ENCODE measurements at regions not wholly inside any gene's neighbourhood (a gene's known extent, or its start where the extent isn't known, plus 50 kb on each side); places are given as distances from the start of the nearest gene placed in this dataset.

DNA sequence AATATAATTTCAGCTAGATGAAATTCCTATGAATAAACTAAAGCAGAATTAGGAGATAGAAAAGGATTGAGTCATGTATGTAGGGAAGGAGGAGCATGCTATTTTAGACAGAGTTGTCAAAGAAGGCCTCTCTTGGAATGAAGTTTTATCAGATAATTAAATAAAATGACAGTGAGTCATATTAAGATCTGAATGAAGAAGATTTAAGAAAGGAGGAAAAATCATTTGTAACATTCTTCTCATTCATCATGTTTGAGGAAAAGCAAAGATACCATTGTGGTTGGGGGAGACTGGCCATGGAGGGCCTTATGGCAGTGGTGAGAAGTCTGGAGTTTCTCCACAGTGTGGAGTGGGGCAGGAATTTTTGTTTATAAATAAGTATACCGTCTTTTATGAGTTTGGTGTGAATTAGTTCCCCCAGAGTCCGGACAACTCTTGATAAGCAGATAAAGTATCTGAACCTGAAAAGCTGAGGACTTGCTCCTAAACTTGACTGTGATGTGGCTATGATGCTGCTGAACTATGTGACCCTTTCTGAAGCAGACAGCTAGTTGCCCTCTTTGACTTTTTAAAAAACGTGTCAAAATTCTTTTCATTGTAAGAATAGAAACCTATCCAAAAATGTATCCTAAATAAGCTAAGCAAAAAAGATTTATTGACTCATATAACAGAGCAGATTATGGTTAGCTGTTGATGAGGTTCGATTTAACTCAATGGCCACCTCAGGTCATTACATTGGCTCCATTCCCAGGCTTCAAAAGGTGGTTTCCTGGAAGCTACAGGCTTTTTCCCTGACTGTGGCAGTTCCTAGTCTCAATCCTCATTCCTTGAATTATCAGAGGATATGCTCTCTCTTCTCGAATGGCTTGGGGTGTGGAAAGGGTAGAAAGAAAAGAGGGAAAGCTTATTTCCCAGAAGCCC lies 90.8 kb downstream of the LHX9 start:
- no peaks in the 10 kb centered on the region for H3K79me2 ChIP-seq (ENCODE audit: control insufficient read depth, insufficient read depth, low read length)
- no peak for TF ChIP-seq ZNF668 (CRISPR knock-in tag; IDR thresholded peaks at IDR 0.05)
- TF ChIP-seq TFAP4 (CRISPR knock-in tag; IDR thresholded peaks at IDR 0.05; ENCODE audit: borderline replicate concordance), result no peak
- no peak for TF ChIP-seq POLR2H (tag; IDR thresholded peaks at IDR 0.05; ENCODE audit: low read depth)
- TF ChIP-seq CBFB (CRISPR knock-in tag; IDR thresholded peaks at IDR 0.05), result no peak
- TF ChIP-seq NCOA4 (IDR thresholded peaks at IDR 0.05; ENCODE audit: partially characterized antibody), result no peak
- TF ChIP-seq ZHX1 (conservative IDR thresholded peaks at IDR 0.05; ENCODE audit: low read length), result no peak
- no peak for TF ChIP-seq ZNF583 (CRISPR knock-in tag; IDR thresholded peaks at IDR 0.05)
- TF ChIP-seq CBX3 (IDR thresholded peaks at IDR 0.05; ENCODE audit: borderline replicate concordance in 1 of 2, low read length in 2 of 2), result no peak
- no peak for TF ChIP-seq PHF8 (IDR thresholded peaks at IDR 0.05; ENCODE audit: borderline replicate concordance, low read length)
- no peak for TF ChIP-seq CHAMP1 (IDR thresholded peaks at IDR 0.05)
- no peak for TF ChIP-seq DLX4 (CRISPR knock-in tag; IDR thresholded peaks at IDR 0.05)
- no peak for TF ChIP-seq ZC3H8 (IDR thresholded peaks at IDR 0.05)
- no peak for TF ChIP-seq MTF1 (CRISPR knock-in tag; IDR thresholded peaks at IDR 0.05; ENCODE audit: borderline replicate concordance)
- no peak for TF ChIP-seq JUND (IDR thresholded peaks at IDR 0.05; ENCODE audit: borderline replicate concordance, low read depth, low read length)
- TF ChIP-seq JUND (tag; IDR thresholded peaks at IDR 0.05; ENCODE audit: borderline replicate concordance, low read depth, low read length), result no peak
- H2AFZ ChIP-seq (ENCODE audit: low read depth, low read length), result no peak overlapping the region
- H3K9ac ChIP-seq (ENCODE audit: insufficient read depth in 1 of 2, low read depth in 2 of 2, low read length in 2 of 2), result no peak overlapping the region
- no peak overlapping the region for H3K27ac ChIP-seq (ENCODE audit: extremely low read depth, low read depth, low read length)
- H4K20me1 ChIP-seq (replicated peaks; ENCODE audit: control insufficient read depth, insufficient read depth, low read length), result no peaks in the 10 kb centered on the region
- DNase-seq (ENCODE audit: extremely low read depth in 1 of 4, low spot score in 3 of 4), result no peak
- in situ Hi-C loops (cut with MboI), result no loop called here
- intact Hi-C loops (cut with micrococcal nuclease), result no loop called here
- FAIRE-seq, result no peak
- H3K36me3 ChIP-seq (ENCODE audit: control insufficient read depth, insufficient read depth, low read length), result no peaks in the 10 kb centered on the region
- no peak for ATAC-seq
- BruUV-seq (replicated peaks), result no TSS peak
- POLR2A ChIA-PET, result interaction anchor here (0.5 kb wide), 1 partner anchor 93 kb away, joined by 3 read pairs; no protein-coding TSS in a partner anchor
- 0% methylated on average over 5 of the region's 5 CpGs for WGBS (ENCODE audit: insufficient coverage, low coverage, missing lambda C conversion rate)
- H3K9me3 ChIP-seq (replicated peaks; ENCODE audit: control insufficient read depth, insufficient read depth, low read depth, low read length), result no peaks in the 10 kb centered on the region; the same call in 1 of the 2 replicates
- no peaks in the 10 kb centered on the region for H3K27me3 ChIP-seq (ENCODE audit: control insufficient read depth in 2 of 2, insufficient read depth in 2 of 2, low read length in 2 of 2)
- H3K4me3 ChIP-seq, result no peak overlapping the region
- no peaks in the 10 kb centered on the region for H3K4me1 ChIP-seq (replicated peaks in 1 of 2; ENCODE audit: control insufficient read depth in 2 of 2, insufficient read depth in 2 of 2, low read length in 2 of 2)
- CTCF ChIA-PET (ENCODE audit: low intra/inter-chr PET ratio), result no interaction called here
- H3K9me1 ChIP-seq (ENCODE audit: control insufficient read depth, insufficient read depth, low read length), result no peaks in the 10 kb centered on the region
- H3K4me2 ChIP-seq (ENCODE audit: insufficient read depth, low read length), result no peak overlapping the region

Measured in K562 (cell line).